ENCODE measurements at regions not wholly inside any gene's neighbourhood (a gene's known extent, or its start where the extent isn't known, plus 50 kb on each side); places are given as distances from the start of the nearest gene placed in this dataset.

DNA sequence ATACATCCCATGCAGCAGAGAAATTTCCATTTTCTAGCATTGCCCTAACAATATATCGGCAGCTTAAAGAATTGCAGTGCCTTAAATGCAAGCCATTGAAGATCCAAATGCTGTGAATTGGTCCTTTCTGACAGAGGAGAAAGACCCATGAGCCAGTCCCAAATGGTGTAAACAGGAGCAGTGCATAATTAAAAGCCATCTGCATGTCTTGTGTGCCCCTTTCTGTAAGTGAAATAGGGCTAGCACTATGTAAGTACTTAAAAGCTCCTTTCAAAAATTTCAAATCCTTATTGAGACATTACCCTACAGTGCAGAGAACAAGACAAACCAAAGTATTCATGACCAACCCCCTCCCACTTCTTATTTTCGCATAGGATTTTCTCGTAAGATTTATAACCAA lies 108.7 kb upstream of the LCORL start:
- TF ChIP-seq EP300 (IDR thresholded peaks at IDR 0.05; ENCODE audit: borderline replicate concordance in 1 of 2, low read depth in 1 of 2, low read length in 1 of 2) = no peak
- TF ChIP-seq, protein P1, sequence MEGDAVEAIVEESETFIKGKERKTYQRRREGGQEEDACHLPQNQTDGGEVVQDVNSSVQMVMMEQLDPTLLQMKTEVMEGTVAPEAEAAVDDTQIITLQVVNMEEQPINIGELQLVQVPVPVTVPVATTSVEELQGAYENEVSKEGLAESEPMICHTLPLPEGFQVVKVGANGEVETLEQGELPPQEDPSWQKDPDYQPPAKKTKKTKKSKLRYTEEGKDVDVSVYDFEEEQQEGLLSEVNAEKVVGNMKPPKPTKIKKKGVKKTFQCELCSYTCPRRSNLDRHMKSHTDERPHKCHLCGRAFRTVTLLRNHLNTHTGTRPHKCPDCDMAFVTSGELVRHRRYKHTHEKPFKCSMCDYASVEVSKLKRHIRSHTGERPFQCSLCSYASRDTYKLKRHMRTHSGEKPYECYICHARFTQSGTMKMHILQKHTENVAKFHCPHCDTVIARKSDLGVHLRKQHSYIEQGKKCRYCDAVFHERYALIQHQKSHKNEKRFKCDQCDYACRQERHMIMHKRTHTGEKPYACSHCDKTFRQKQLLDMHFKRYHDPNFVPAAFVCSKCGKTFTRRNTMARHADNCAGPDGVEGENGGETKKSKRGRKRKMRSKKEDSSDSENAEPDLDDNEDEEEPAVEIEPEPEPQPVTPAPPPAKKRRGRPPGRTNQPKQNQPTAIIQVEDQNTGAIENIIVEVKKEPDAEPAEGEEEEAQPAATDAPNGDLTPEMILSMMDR (IDR thresholded peaks at IDR 0.05) = no peak

Data from SK-N-SH (cell line).